HCT116 (cell line): ENCODE measurements at regions not wholly inside any gene's neighbourhood (a gene's known extent, or its start where the extent isn't known, plus 50 kb on each side); places are given as distances from the start of the nearest gene placed in this dataset.

Experiments used
- ATAC-seq: fragments of 200-7000 bp; cut with Tn5 transposase; 2 replicates; pipeline ENCODE4 v1.9.1; 2020; ENCODE audit warnings: mild to moderate bottlenecking, moderate library complexity
- BruUV-seq: library from RNA; stranded (reverse); fragments of 400-500 nt; replicated peaks from 2 replicates; lab custom pipeline; 2021; lab: Mats Ljungman, UMichigan
- CTCF ChIA-PET: fragments of 300-600 bp; sonication (Branson Sonifier 250); formaldehyde crosslinking; loops from one replicate; lab custom pipeline; 2021; ENCODE audit warnings: antibody characterized with exemption; lab: Charles Lee
- POLR2A ChIA-PET: fragments of 300-600, 350-600 bp; sonication (Branson Sonifier 250); formaldehyde crosslinking; loops from one replicate; lab custom pipeline; 2021; ENCODE audit warnings: antibody characterized with exemption; lab: Charles Lee
- RAD21 ChIA-PET, 2 experiments: fragments of 300-600 bp; sonication (Branson Sonifier 250); formaldehyde crosslinking; loops; one replicate each; lab custom pipeline; 2023; ENCODE audit warnings: low total read pairs in 2 of 2; ENCODE audit not compliant: uncharacterized antibody in 2 of 2, unreplicated experiment in 2 of 2, low non-redundant PET in 1 of 2; lab: Charles Lee
- DNase-seq: peaks from one replicate; pipeline ENCODE4 v3.0.0-alpha.2; 2010; ENCODE audit warnings: low read depth, low spot score
- H2AFZ ChIP-seq: fragments of 200-600 bp; shearing (Covaris generic), sonication (generic); 2 replicates; pipeline ENCODE4 v1.6.1; 2017; ENCODE audit warnings: low read depth, mixed run types, mixed read lengths, antibody characterized with exemption, low read length; ENCODE audit not compliant: poor library complexity, severe bottlenecking
- H3K27ac ChIP-seq: 2 replicates; pipeline ENCODE4 v1.5.1; 2012; ENCODE audit warnings: low read depth, low read length
- H3K27me3 ChIP-seq: fragments of 200-600 bp; sonication (generic); 2 replicates; pipeline ENCODE4 v1.6.1; 2016; ENCODE audit warnings: mixed run types, low read length, mixed read lengths; ENCODE audit not compliant: insufficient read depth
- H3K36me3 ChIP-seq, 2 experiments: fragments of 200-500 bp in 1 of 2; fragments of 200-600 bp in 1 of 2; sonication (Bioruptor generic) in 1 of 2; sonication (generic) in 1 of 2; 2 replicates each; pipeline versions ENCODE4 v1.5.1 to v1.6.1; 2014 to 2016; ENCODE audit warnings: low read length in 2 of 2, inconsistent platforms in 1 of 2, mixed read lengths in 1 of 2, mixed run types in 1 of 2; ENCODE audit not compliant: insufficient read depth in 2 of 2, control insufficient read depth in 1 of 2
- H3K4me1 ChIP-seq, 2 experiments: fragments of 200-600 bp in 1 of 2; sonication (generic) in 1 of 2; 2 replicates each; pipeline versions ENCODE4 v1.5.1 to v1.6.1; 2012 to 2017; ENCODE audit warnings: low read length in 2 of 2, inconsistent platforms in 1 of 2, mild to moderate bottlenecking in 1 of 2, mixed read lengths in 1 of 2, mixed run types in 1 of 2, moderate library complexity in 1 of 2; ENCODE audit not compliant: insufficient read depth in 2 of 2, control insufficient read depth in 1 of 2
- H3K4me2 ChIP-seq: fragments of 200-600 bp; sonication (generic); 2 replicates; pipeline ENCODE4 v1.6.1; 2017; ENCODE audit warnings: mixed run types, low read length, mixed read lengths
- H3K4me3 ChIP-seq, 2 experiments: fragments of 200-600 bp in 1 of 2; sonication (generic) in 1 of 2; replicated peaks in 1 of 2; 2 replicates each; pipeline ENCODE4 v1.5.1; 2011 to 2016; ENCODE audit warnings: low read length in 2 of 2, control low read depth in 1 of 2, low read depth in 1 of 2, mild to moderate bottlenecking in 1 of 2, mixed read lengths in 1 of 2, mixed run types in 1 of 2
- H3K79me2 ChIP-seq: fragments of 200-600 bp; sonication (generic); 2 replicates; pipeline ENCODE4 v1.6.1; 2017; ENCODE audit warnings: mild to moderate bottlenecking, mixed run types, low read length, moderate library complexity, mixed read lengths; ENCODE audit not compliant: insufficient read depth
- H3K9ac ChIP-seq: fragments of 200-600 bp; sonication (generic); 2 replicates; pipeline ENCODE4 v1.6.1; 2016; ENCODE audit warnings: low read length, mixed read lengths
- H3K9me2 ChIP-seq: fragments of 200-600 bp; sonication (generic), shearing (Covaris generic); 2 replicates; pipeline ENCODE4 v1.6.1; 2017; ENCODE audit warnings: mixed run types, mild to moderate bottlenecking, moderate library complexity; ENCODE audit not compliant: insufficient read depth
- H3K9me3 ChIP-seq, 2 experiments: fragments of 200-500 bp in 1 of 2; fragments of 200-600 bp in 1 of 2; sonication (Bioruptor generic) in 1 of 2; sonication (generic) in 1 of 2; 2 replicates each; pipeline ENCODE4 v1.6.1; 2014 to 2017; ENCODE audit warnings: low read length in 2 of 2, mixed read lengths in 2 of 2, inconsistent platforms in 1 of 2, low read depth in 1 of 2, mild to moderate bottlenecking in 1 of 2, mixed run types in 1 of 2, moderate library complexity in 1 of 2; ENCODE audit not compliant: control insufficient read depth in 1 of 2, insufficient read depth in 1 of 2
- H4K20me1 ChIP-seq: fragments of 200-600 bp; sonication (generic), shearing (Covaris generic); 2 replicates; pipeline ENCODE4 v1.6.1; 2017; ENCODE audit warnings: mixed run types, mild to moderate bottlenecking, moderate library complexity; ENCODE audit not compliant: insufficient read depth
- CBX3 ChIP-seq: IDR thresholded peaks from 2 replicates; pipeline ENCODE4 v1.6.1; 2012; ENCODE audit warnings: low read depth
- CEBPB ChIP-seq: IDR thresholded peaks from 2 replicates; pipeline ENCODE4 v1.6.1; 2012; ENCODE audit warnings: low read depth
- ELF1 ChIP-seq: IDR thresholded peaks from 2 replicates; pipeline ENCODE4 v1.6.1; 2012; ENCODE audit warnings: low read depth, borderline replicate concordance
- EZH2 ChIP-seq: fragments of 200-600 bp; sonication (generic); IDR thresholded peaks from 2 replicates; pipeline ENCODE4 v1.6.1; 2017; ENCODE audit warnings: antibody characterized with exemption, mixed run types
- EZH2phosphoT487 ChIP-seq: fragments of 200-600 bp; IDR thresholded peaks from 2 replicates; pipeline ENCODE4 v1.6.1; 2018; ENCODE audit warnings: antibody characterized with exemption, borderline replicate concordance
- FOSL1 ChIP-seq: IDR thresholded peaks from 2 replicates; pipeline ENCODE4 v1.6.1; 2012; ENCODE audit warnings: low read depth
- JUND ChIP-seq: IDR thresholded peaks from 2 replicates; pipeline ENCODE4 v1.6.1; 2012
- POLR2A ChIP-seq: IDR thresholded peaks from 2 replicates; pipeline ENCODE4 v1.7.0; 2011; ENCODE audit warnings: borderline replicate concordance; ENCODE audit not compliant: insufficient read depth, insufficient read length; ENCODE audit errors: extremely low read depth
- RAD21 ChIP-seq: IDR thresholded peaks from 2 replicates; pipeline ENCODE4 v1.6.1; 2012; ENCODE audit warnings: low read depth, mild to moderate bottlenecking
- SIN3A ChIP-seq: IDR thresholded peaks from 2 replicates; pipeline ENCODE4 v1.6.1; 2012; ENCODE audit warnings: low read depth
- SP1 ChIP-seq: IDR thresholded peaks from 2 replicates; pipeline ENCODE4 v1.6.1; 2012; ENCODE audit warnings: low read depth
- SRF ChIP-seq: IDR thresholded peaks from 2 replicates; pipeline ENCODE4 v1.6.1; 2012; ENCODE audit warnings: low read depth
- TCF7L2 ChIP-seq: IDR thresholded peaks from 2 replicates; pipeline ENCODE4 v1.7.0; 2011; ENCODE audit warnings: borderline replicate concordance, inconsistent platforms; ENCODE audit not compliant: insufficient read depth, insufficient read length; ENCODE audit errors: extremely low read depth
- YY1 ChIP-seq: IDR thresholded peaks from 2 replicates; pipeline ENCODE4 v1.6.1; 2011; ENCODE audit warnings: low read length, low read depth, moderate library complexity, mild to moderate bottlenecking; ENCODE audit not compliant: insufficient replicate concordance; ENCODE audit errors: extremely low read depth
- ZFX ChIP-seq: fragments of 450-650 bp; IDR thresholded peaks from 2 replicates; pipeline ENCODE4 v1.6.1; 2017
- ZNF274 ChIP-seq: fragments of 200-500 bp; sonication (Bioruptor generic); IDR thresholded peaks from 2 replicates; pipeline ENCODE4 v1.6.1; 2014; ENCODE audit warnings: mild to moderate bottlenecking, low read depth, low read length, inconsistent platforms
- intact Hi-C: fragments of 100-400 bp; cut with micrococcal nuclease; formaldehyde crosslinking; loops from 2 replicates; pipeline ENCODE4 v1.10.0; 2022
- TF ChIP-seq, protein P1 (sequence below): IDR thresholded peaks from 2 replicates; pipeline ENCODE4 v1.6.1; 2012
- TF ChIP-seq, protein P2 (sequence below): IDR thresholded peaks from 2 replicates; pipeline ENCODE4 v1.6.1; 2012
- TF ChIP-seq, protein P3 (sequence below): IDR thresholded peaks from 2 replicates; pipeline ENCODE4 v1.6.1; 2012; ENCODE audit warnings: low read depth
- TF ChIP-seq, protein P4 (sequence below), 3 experiments: fragments of 200-600 bp in 1 of 3; sonication (generic) in 1 of 3; IDR thresholded peaks in 2 of 3; conservative IDR thresholded peaks in 1 of 3; 2 replicates each; pipeline ENCODE4 v1.5.1; 2012 to 2017; ENCODE audit warnings: low read depth in 2 of 3, low read length in 2 of 3, antibody characterized with exemption in 1 of 3, borderline replicate concordance in 1 of 3, control low read depth in 1 of 3, mild to moderate bottlenecking in 1 of 3, mixed read lengths in 1 of 3, mixed run types in 1 of 3, moderate library complexity in 1 of 3; ENCODE audit not compliant: insufficient read depth in 1 of 3

DNA sequence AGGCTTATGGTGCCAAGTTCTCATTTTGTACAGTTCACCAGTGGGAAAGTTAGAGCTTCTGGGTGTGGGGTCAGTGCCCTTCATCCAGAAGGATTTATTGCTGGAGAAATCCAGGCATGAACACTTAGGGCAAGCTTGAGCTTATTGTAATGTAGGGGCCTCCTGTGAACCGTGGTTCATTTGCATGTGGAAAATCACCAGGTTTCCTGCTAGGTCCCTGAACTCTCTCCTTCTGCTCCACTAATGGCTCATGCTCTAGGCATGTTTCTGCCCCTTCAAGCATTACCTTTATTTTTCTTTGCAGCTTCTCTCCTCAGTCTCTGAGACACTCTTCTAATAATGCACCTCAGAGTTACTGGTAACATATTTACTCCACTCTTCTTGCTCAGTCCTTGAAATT is 79.3 kb upstream of the FAM98A start:
- TF ChIP-seq JUND (no peak), SP1 (no peak), TCF7L2 (no peak), SIN3A (no peak), CEBPB (no peak), EZH2 (no peak), YY1 (no peak), FOSL1 (no peak), POLR2A (no peak), ELF1 (no peak), EZH2phosphoT487 (no peak), SRF (no peak), ZNF274 (no peak), ZFX (no peak), CBX3 (no peak), RAD21 (no peak)
- TF ChIP-seq, protein P1, sequence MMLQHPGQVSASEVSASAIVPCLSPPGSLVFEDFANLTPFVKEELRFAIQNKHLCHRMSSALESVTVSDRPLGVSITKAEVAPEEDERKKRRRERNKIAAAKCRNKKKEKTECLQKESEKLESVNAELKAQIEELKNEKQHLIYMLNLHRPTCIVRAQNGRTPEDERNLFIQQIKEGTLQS = no peak
- TF ChIP-seq, protein P2, sequence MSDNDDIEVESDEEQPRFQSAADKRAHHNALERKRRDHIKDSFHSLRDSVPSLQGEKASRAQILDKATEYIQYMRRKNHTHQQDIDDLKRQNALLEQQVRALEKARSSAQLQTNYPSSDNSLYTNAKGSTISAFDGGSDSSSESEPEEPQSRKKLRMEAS = no peak
- TF ChIP-seq, protein P3, sequence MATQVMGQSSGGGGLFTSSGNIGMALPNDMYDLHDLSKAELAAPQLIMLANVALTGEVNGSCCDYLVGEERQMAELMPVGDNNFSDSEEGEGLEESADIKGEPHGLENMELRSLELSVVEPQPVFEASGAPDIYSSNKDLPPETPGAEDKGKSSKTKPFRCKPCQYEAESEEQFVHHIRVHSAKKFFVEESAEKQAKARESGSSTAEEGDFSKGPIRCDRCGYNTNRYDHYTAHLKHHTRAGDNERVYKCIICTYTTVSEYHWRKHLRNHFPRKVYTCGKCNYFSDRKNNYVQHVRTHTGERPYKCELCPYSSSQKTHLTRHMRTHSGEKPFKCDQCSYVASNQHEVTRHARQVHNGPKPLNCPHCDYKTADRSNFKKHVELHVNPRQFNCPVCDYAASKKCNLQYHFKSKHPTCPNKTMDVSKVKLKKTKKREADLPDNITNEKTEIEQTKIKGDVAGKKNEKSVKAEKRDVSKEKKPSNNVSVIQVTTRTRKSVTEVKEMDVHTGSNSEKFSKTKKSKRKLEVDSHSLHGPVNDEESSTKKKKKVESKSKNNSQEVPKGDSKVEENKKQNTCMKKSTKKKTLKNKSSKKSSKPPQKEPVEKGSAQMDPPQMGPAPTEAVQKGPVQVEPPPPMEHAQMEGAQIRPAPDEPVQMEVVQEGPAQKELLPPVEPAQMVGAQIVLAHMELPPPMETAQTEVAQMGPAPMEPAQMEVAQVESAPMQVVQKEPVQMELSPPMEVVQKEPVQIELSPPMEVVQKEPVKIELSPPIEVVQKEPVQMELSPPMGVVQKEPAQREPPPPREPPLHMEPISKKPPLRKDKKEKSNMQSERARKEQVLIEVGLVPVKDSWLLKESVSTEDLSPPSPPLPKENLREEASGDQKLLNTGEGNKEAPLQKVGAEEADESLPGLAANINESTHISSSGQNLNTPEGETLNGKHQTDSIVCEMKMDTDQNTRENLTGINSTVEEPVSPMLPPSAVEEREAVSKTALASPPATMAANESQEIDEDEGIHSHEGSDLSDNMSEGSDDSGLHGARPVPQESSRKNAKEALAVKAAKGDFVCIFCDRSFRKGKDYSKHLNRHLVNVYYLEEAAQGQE = no peak
- TF ChIP-seq, protein P4, sequence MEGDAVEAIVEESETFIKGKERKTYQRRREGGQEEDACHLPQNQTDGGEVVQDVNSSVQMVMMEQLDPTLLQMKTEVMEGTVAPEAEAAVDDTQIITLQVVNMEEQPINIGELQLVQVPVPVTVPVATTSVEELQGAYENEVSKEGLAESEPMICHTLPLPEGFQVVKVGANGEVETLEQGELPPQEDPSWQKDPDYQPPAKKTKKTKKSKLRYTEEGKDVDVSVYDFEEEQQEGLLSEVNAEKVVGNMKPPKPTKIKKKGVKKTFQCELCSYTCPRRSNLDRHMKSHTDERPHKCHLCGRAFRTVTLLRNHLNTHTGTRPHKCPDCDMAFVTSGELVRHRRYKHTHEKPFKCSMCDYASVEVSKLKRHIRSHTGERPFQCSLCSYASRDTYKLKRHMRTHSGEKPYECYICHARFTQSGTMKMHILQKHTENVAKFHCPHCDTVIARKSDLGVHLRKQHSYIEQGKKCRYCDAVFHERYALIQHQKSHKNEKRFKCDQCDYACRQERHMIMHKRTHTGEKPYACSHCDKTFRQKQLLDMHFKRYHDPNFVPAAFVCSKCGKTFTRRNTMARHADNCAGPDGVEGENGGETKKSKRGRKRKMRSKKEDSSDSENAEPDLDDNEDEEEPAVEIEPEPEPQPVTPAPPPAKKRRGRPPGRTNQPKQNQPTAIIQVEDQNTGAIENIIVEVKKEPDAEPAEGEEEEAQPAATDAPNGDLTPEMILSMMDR (IDR thresholded peaks at IDR 0.05 in 2 of 3, conservative IDR thresholded peaks at IDR 0.05 in 1 of 3; ENCODE audit: borderline replicate concordance in 1 of 3, insufficient read depth in 1 of 3, low read depth in 2 of 3, low read length in 2 of 3) = no peak
- Histone ChIP-seq H2AFZ (no peak overlapping the region), H3K4me3 (no peak overlapping the region), H3K36me3 (no peaks in the 10 kb centered on the region), H4K20me1 (no peaks in the 10 kb centered on the region), H3K9me2 (no peaks in the 10 kb centered on the region), H3K27me3 (no peaks in the 10 kb centered on the region; the same call in 1 of the 2 replicates), H3K9me3 (no peaks in the 10 kb centered on the region), H3K9ac (no peak overlapping the region), H3K4me1 (no peaks in the 10 kb centered on the region), H3K27ac (no peak overlapping the region), H3K4me2 (no peak overlapping the region), H3K79me2 (no peaks in the 10 kb centered on the region)
- ChIA-PET POLR2A (no interaction called here), RAD21 (no interaction called here), CTCF (no interaction called here)
- ATAC-seq (no peak), DNase-seq (no peak)
- intact Hi-C loops = loop anchor here (10.0 kb wide), 1 partner anchor 416 kb away; no protein-coding TSS in a partner anchor
- no TSS peak for BruUV-seq
